ENCODE measurements at regions not wholly inside any gene's neighbourhood (a gene's known extent, or its start where the extent isn't known, plus 50 kb on each side); places are given as distances from the start of the nearest gene placed in this dataset.

DNA sequence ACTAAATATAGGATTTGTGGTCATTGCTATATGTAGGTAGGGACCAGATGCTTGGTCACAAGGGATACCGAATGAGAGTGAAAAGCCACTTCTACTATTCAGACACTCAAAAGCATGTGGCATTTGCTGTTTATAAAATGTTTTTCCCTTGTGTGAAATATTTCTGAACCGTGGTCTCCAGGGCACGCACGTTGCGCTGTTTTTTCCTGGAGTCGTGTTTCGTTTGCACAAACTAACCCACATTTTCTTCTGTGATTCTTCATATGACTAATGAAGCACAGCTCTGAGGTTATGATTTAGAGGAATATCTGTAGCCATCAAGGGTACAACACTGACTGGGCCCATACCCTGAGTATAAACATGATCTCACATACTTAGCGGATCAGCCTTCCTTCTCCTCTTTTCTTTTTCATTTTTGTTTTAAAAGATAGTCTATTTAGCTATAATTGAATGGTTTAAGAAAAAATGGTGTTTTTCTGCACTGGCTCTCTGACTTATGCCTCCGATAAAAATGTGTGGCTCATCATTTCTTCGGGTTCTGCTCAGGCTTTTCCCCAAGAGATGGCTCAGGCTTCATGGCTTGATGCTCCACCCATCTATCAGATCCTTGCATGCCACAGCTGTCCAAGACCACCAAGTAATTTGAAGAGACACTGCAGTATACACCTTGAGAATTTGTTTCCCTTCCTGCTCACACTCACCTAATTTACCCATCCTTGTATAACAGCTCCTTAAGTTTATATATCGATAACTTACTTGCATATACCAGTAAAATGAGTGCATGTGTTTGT, 59.9 kb upstream of the HBS1L start:
- TF ChIP-seq, protein P1, sequence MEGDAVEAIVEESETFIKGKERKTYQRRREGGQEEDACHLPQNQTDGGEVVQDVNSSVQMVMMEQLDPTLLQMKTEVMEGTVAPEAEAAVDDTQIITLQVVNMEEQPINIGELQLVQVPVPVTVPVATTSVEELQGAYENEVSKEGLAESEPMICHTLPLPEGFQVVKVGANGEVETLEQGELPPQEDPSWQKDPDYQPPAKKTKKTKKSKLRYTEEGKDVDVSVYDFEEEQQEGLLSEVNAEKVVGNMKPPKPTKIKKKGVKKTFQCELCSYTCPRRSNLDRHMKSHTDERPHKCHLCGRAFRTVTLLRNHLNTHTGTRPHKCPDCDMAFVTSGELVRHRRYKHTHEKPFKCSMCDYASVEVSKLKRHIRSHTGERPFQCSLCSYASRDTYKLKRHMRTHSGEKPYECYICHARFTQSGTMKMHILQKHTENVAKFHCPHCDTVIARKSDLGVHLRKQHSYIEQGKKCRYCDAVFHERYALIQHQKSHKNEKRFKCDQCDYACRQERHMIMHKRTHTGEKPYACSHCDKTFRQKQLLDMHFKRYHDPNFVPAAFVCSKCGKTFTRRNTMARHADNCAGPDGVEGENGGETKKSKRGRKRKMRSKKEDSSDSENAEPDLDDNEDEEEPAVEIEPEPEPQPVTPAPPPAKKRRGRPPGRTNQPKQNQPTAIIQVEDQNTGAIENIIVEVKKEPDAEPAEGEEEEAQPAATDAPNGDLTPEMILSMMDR (IDR thresholded peaks at IDR 0.05): no peak
- no peak for TF ChIP-seq POLR2A (IDR thresholded peaks at IDR 0.05)

Measured in esophagus squamous epithelium (tissue), 4 donors.